ENCODE measurements at regions not wholly inside any gene's neighbourhood (a gene's known extent, or its start where the extent isn't known, plus 50 kb on each side); places are given as distances from the start of the nearest gene placed in this dataset.

- Histone ChIP-seq H3K9ac (no peak overlapping the region), H4K20me1 (no peaks in the 10 kb centered on the region), H3K27me3 (no peaks in the 10 kb centered on the region), H3K36me3 (no peaks in the 10 kb centered on the region), H3K4me1 (peaks cover 20 to 33% (median 27%) of the 10 kb centered on the region in 10 experiments), H3K4me2 (no peak overlapping the region), H3K27ac (no peak overlapping the region), H3K4me3 (no peak overlapping the region), H3K9me3 (replicated peaks in 1 of 11) (no peaks in the 10 kb centered on the region)
- no peak for TF ChIP-seq Cebpa-rat (IDR thresholded peaks at IDR 0.05)
These were observed 56.7 kb upstream of the MYO3A start for GRCh38 chr10:25877296-25877695.

Measured in BLaER1 treated with 17β-estradiol and CSF1 and Interleukin-3, amounts not matched to agents 10 nM and 100 nM (cell line).